ENCODE measurements at regions not wholly inside any gene's neighbourhood (a gene's known extent, or its start where the extent isn't known, plus 50 kb on each side); places are given as distances from the start of the nearest gene placed in this dataset.

DNA sequence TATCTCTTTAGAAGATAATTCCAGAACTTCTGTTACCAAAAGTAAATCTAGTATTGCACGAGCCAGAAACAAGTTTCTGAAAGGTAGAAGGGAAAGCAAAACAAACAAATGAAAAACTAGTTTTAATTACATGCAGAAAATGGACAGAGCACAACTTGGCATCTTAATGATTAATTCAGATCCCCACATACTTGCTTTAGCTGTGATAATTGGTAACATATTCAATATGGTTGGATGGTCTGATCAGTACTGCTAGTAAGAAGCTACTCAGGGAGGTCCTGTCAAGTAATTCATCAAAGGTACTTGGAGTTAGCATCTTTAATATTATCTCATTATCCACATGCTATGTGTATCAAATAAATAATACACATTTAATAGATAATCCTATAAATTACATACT, 204.3 kb downstream of the TRAM1L1 start:
- no peak for TF ChIP-seq CTCF (conservative IDR thresholded peaks at IDR 0.05)
- no peaks in the 10 kb centered on the region for H3K27me3 ChIP-seq (ENCODE audit: control insufficient read depth, insufficient read depth, low read length, poor library complexity, severe bottlenecking)

GRCh38 chr4:116880625-116881024, 204.8 kb downstream of the TRAM1L1 start:
- H3K36me3 ChIP-seq (ENCODE audit: control insufficient read depth, insufficient read depth, low read length) = no peaks in the 10 kb centered on the region
- no peak overlapping the region for H3K4me3 ChIP-seq (ENCODE audit: low read length)
- peaks cover 27% of the 10 kb centered on the region for H3K4me1 Mint-ChIP-seq
- no peak overlapping the region for H3K27ac Mint-ChIP-seq
- H3K4me1 ChIP-seq (ENCODE audit: control insufficient read depth, insufficient read depth, low read length) = no peaks in the 10 kb centered on the region
- H3K27me3 Mint-ChIP-seq (ENCODE audit: insufficient read depth) = no peaks in the 10 kb centered on the region
- WGBS, 2 experiments (ENCODE audit: insufficient coverage in 1 of 2, insufficient read length in 1 of 2) = 81% methylated on average over 1 of the region's 1 CpG; no CpG with 5 or more reads in 1 of the 2 experiments
- H3K9me3 Mint-ChIP-seq = peaks cover 11% of the 10 kb centered on the region
- no peak for TF ChIP-seq CTCF (conservative IDR thresholded peaks at IDR 0.05)
- H3K4me3 Mint-ChIP-seq = no peak overlapping the region
- no peaks in the 10 kb centered on the region for H3K36me3 Mint-ChIP-seq (ENCODE audit: low read depth)
- H3K9me3 ChIP-seq (ENCODE audit: control insufficient read depth, low read length) = no peaks in the 10 kb centered on the region
- H3K27me3 ChIP-seq (ENCODE audit: control insufficient read depth, insufficient read depth, low read length, poor library complexity, severe bottlenecking) = no peaks in the 10 kb centered on the region
- no peak overlapping the region for H3K27ac ChIP-seq (ENCODE audit: low read depth, low read length)
- DNase-seq = no peak
- H3K9ac ChIP-seq (ENCODE audit: extremely low read depth, low read length, poor library complexity, severe bottlenecking) = no peak overlapping the region

More for the DNA sequence above, 204.3 kb downstream of the TRAM1L1 start:
- 75% methylated on average over 1 of the region's 1 CpG; no CpG with 5 or more reads in 1 of the 2 experiments for WGBS, 2 experiments (ENCODE audit: insufficient coverage in 1 of 2, insufficient read length in 1 of 2)
- H3K36me3 ChIP-seq (ENCODE audit: control insufficient read depth, insufficient read depth, low read length) = no peaks in the 10 kb centered on the region
- Mint-ChIP-seq H3K27ac (no peak overlapping the region), H3K36me3 (ENCODE audit: low read depth) (no peaks in the 10 kb centered on the region), H3K4me1 (peaks cover 27% of the 10 kb centered on the region), H3K27me3 (ENCODE audit: insufficient read depth) (no peaks in the 10 kb centered on the region), H3K4me3 (no peak overlapping the region), H3K9me3 (peaks cover 11% of the 10 kb centered on the region)
- DNase-seq = no peak
- H3K4me3 ChIP-seq (ENCODE audit: low read length) = no peak overlapping the region
- H3K27ac ChIP-seq (ENCODE audit: low read depth, low read length) = no peak overlapping the region
- no peaks in the 10 kb centered on the region for H3K4me1 ChIP-seq (ENCODE audit: control insufficient read depth, insufficient read depth, low read length)
- no peaks in the 10 kb centered on the region for H3K9me3 ChIP-seq (ENCODE audit: control insufficient read depth, low read length)
- no peak overlapping the region for H3K9ac ChIP-seq (ENCODE audit: extremely low read depth, low read length, poor library complexity, severe bottlenecking)

DNA sequence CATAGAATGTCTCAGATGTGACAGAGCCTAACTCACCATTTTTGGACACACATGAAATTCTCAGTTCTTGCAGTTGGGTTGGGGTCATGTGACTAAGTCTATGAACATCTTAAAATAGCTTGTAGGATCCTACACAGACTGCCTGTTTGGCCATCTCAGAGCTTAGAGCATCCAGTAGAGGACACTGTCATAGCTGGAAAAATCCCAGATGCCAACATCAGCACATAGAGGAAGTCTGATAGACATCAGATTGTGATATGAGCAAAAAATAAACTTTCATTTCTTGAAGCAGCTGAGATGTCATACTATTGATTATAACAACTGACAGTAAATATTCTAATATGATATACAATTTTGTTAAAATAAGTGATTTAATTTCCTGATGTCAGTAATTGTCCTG, 207.1 kb downstream of the TRAM1L1 start:
- Histone ChIP-seq H3K4me1 (ENCODE audit: control insufficient read depth, insufficient read depth, low read length) (no peaks in the 10 kb centered on the region), H3K9me3 (ENCODE audit: control insufficient read depth, low read length) (no peaks in the 10 kb centered on the region), H3K36me3 (ENCODE audit: control insufficient read depth, insufficient read depth, low read length) (no peaks in the 10 kb centered on the region), H3K4me3 (ENCODE audit: low read length) (no peak overlapping the region), H3K27ac (ENCODE audit: low read depth, low read length) (no peak overlapping the region), H3K9ac (ENCODE audit: extremely low read depth, low read length, poor library complexity, severe bottlenecking) (no peak overlapping the region), H3K27me3 (ENCODE audit: control insufficient read depth, insufficient read depth, low read length, poor library complexity, severe bottlenecking) (no peaks in the 10 kb centered on the region)
- Mint-ChIP-seq H3K9me3 (peaks cover under 1% of the 10 kb centered on the region), H3K4me1 (peaks cover 12% of the 10 kb centered on the region), H3K36me3 (ENCODE audit: low read depth) (no peaks in the 10 kb centered on the region), H3K27me3 (ENCODE audit: insufficient read depth) (no peaks in the 10 kb centered on the region), H3K4me3 (no peak overlapping the region), H3K27ac (no peak overlapping the region)
- no peak for TF ChIP-seq CTCF (conservative IDR thresholded peaks at IDR 0.05)
- no peak for DNase-seq

All from endodermal cell (in vitro differentiated cells).